NCI-H2107 (cell line): ENCODE measurements at regions not wholly inside any gene's neighbourhood (a gene's known extent, or its start where the extent isn't known, plus 50 kb on each side); places are given as distances from the start of the nearest gene placed in this dataset.
"Not testable (repeated sequence)": the region's sequence is repeated elsewhere in the genome, so short reads cannot be mapped to it uniquely, and the experiment has no call there.

Source experiments
- DNase-seq: peaks from one replicate; lab custom pipeline; 2025; lab: John Stamatoyannopoulos, UW

GRCh38 chr7:9505516-9505915 is 1072.1 kb downstream of the NXPH1 start:
- DNase-seq = no peak

DNA sequence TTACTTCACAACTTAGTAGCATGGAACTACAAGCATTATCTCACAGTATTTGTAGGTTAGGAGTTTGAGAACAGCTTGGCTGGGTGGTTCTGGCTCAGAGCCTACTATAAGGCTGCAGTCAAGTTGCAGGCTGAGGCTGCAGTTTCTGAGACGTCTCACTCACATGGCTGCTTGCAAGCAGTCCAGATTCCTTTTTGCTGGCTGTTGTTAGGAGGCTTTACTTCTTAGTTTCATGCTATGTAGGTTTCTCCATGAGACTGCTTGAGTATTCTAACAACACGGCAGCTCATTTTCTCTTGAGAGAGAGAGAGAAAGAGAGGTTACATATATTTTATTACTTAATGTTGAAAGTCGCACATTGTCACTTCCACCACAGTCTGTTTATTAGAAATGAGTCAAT is 1073.9 kb downstream of the NXPH1 start:
- no peak for DNase-seq

- DNase-seq = no peak
Observed at GRCh38 chr7:9516662-9517061, 1083.3 kb downstream of the NXPH1 start.

- no peak for DNase-seq
Observed at GRCh38 chr7:9523579-9523978, 1090.2 kb downstream of the NXPH1 start.

DNA sequence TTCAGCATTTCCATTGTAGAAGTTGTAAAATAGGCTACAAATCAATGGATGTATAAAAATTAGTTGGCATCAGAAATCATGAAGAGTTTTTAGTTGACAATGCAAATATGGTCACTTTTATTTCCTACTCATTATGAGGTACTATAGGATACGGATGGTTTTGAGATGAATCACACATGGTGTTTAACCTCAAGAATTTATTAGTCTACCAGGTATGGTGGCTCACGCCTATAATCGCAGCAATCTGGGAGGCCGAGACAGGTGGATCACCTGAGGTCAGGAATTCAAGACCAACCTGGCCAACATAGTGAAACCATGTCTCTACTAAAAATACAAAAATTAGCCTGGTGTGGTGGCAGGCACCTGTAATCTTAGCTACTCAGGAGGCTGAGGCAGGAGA is 1119.0 kb downstream of the NXPH1 start:
- not testable (repeated sequence) for DNase-seq

- DNase-seq = no peak
Observed at GRCh38 chr7:9557853-9558252, 1124.4 kb downstream of the NXPH1 start.

DNA sequence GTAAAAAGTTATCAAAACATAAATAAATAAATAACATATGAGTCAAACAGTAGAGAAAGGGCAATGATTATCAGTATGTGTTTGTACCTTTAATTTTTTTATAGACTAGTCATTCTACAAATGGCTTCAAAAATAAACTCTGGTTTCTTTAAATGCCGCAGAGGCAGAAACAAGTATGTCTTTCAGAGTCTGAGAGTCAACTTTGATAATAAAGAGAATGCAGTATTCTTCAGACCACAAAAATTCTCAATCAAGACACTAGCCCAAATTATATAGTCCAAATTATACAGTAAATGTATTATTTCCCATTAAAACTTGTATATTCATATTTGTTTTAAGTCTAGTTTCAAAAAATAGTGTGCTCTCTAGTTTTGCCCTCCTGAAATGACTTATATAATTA is 1142.3 kb downstream of the NXPH1 start:
- DNase-seq = no peak

GRCh38 chr7:9582824-9583223 is 1149.4 kb downstream of the NXPH1 start:
- DNase-seq = no peak

GRCh38 chr7:9598411-9598810 is 1165.0 kb downstream of the NXPH1 start:
- DNase-seq = no peak

- no peak for DNase-seq
Observed at GRCh38 chr7:9600974-9601373, 1167.6 kb downstream of the NXPH1 start.

- no peak for DNase-seq
Observed at GRCh38 chr7:9603291-9603690, 1169.9 kb downstream of the NXPH1 start.

GRCh38 chr7:9608560-9608959 is 1175.2 kb downstream of the NXPH1 start:
- no peak for DNase-seq

- not testable (repeated sequence) for DNase-seq
Observed at GRCh38 chr7:9620899-9621298, 1187.5 kb downstream of the NXPH1 start.

- not testable (repeated sequence) for DNase-seq
Observed at GRCh38 chr7:9621306-9621902, 1188.0 kb downstream of the NXPH1 start.

DNA sequence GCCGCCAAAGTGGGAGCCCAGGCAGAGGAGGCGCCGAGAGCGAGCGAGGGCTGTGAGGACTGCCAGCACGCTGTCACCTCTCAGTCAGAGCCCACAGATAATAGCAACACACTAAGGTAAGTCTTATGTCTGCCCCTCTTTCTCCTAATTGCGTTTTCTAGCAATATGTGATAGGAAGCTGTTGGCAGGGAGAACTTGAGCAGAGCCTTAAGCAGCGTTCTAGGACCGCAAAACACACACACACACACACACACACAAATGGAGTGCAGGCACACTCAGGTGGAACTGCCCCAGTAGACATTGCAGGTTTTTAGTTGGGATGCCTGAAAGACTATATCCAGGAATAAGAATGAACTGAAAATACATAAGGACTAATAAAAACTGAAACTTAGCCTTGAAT is 1188.5 kb downstream of the NXPH1 start:
- DNase-seq = no peak

GRCh38 chr7:9625953-9626352 is 1192.5 kb downstream of the NXPH1 start:
- no peak for DNase-seq

GRCh38 chr7:9645756-9646155 is 1212.3 kb downstream of the NXPH1 start:
- DNase-seq = no peak

GRCh38 chr7:9657257-9657656 is 1223.8 kb downstream of the NXPH1 start:
- DNase-seq = no peak

GRCh38 chr7:9671979-9672917 is 1238.8 kb downstream of the NXPH1 start:
- DNase-seq = no peak

DNA sequence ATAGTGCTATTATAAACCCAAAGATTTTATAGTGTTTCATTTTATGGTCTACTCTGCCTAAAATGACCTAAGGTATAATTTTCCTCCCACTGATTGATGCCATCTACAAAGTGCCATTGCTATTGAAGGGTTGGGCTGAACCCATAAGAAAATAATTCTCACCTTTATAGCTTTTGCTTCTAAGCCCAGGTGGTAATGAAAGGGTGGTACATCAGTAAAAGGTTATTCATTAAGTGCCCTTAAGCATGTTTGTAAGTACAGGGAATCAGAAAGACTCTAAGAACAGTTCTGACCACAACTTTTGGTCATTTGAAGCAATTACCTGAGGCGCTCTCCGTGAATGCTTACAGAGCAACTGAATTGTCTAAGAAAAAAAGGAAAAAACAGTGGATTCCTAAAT is 1247.3 kb downstream of the NXPH1 start:
- DNase-seq = no peak

DNA sequence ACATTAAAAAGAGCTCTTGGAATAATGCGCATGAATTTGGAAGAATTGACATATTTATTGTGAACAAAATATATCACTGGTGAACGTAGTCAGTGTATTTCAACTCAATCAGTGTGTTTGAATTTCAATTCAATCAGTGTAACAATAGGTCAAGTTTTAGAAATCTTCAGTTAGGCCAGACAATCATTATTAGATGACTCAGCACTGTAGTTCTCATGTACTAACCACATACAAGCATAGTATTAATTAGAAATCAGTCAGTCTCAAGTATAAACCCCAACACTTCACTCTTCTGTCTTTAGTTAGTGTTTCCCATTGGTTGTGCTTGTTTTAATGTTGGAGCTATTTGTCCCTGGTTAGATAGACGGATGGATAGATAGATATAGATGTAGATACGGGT is 1247.9 kb downstream of the NXPH1 start:
- no peak for DNase-seq

GRCh38 chr7:9691286-9691685 is 1257.9 kb downstream of the NXPH1 start:
- DNase-seq = no peak

DNA sequence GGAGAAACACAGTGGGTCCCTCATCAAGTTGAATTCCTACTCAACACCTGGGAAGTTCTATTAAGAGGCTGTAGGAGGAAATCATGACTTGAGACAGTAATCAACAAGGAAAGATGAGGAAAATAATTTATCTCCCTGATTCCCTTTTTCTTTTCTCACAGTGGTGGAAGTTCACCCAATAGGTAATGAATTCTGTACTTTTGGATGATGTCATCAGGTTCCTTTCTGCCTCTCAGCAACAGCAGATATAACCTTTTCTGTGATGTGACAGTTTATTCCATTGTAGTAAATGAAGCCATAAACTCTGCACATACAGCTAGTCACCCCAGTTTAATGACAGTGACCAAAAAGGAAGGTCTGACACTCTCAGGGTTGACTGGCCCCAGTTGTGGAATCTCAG is 1265.0 kb downstream of the NXPH1 start:
- no peak for DNase-seq

- DNase-seq = no peak
Observed at GRCh38 chr7:9709216-9709615, 1264.5 kb upstream of the PHF14 start.
